ENCODE measurements at regions not wholly inside any gene's neighbourhood (a gene's known extent, or its start where the extent isn't known, plus 50 kb on each side); places are given as distances from the start of the nearest gene placed in this dataset.

DNA sequence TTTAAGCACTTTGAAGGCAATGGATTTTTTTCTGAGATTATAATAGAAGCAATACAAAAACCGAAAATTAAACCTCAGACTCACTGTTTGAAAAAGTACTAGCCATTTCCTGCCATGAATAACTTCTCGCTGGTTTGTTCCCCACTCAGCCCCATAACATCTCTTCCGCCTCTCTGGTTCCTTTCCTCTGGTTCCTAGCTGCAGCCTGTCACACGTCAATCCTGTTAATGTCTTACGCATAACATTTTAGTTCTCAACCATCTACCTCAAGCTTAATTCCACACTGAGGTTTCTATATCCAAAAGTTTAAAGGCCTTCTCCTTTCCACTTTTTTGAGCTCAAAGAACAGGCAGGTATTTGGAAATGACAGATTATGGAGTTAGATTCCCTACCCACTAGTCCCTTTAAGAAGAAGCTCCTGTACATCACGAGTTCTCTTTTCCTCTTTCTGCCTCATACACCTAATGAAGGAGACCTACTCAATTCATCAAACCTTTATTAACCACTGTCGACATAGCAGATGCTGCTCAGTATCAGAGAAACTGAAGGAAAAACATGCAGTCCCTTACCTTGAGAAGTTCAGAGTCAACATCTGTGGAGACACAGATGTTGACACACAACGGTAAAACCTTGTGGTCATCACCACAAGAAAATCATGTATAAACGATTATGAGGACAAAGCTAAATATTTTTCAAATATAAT lies 243.0 kb upstream of the PTGER4 start:
- TF ChIP-seq, protein P1, sequence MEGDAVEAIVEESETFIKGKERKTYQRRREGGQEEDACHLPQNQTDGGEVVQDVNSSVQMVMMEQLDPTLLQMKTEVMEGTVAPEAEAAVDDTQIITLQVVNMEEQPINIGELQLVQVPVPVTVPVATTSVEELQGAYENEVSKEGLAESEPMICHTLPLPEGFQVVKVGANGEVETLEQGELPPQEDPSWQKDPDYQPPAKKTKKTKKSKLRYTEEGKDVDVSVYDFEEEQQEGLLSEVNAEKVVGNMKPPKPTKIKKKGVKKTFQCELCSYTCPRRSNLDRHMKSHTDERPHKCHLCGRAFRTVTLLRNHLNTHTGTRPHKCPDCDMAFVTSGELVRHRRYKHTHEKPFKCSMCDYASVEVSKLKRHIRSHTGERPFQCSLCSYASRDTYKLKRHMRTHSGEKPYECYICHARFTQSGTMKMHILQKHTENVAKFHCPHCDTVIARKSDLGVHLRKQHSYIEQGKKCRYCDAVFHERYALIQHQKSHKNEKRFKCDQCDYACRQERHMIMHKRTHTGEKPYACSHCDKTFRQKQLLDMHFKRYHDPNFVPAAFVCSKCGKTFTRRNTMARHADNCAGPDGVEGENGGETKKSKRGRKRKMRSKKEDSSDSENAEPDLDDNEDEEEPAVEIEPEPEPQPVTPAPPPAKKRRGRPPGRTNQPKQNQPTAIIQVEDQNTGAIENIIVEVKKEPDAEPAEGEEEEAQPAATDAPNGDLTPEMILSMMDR (IDR thresholded peaks at IDR 0.05): no peak

DNA sequence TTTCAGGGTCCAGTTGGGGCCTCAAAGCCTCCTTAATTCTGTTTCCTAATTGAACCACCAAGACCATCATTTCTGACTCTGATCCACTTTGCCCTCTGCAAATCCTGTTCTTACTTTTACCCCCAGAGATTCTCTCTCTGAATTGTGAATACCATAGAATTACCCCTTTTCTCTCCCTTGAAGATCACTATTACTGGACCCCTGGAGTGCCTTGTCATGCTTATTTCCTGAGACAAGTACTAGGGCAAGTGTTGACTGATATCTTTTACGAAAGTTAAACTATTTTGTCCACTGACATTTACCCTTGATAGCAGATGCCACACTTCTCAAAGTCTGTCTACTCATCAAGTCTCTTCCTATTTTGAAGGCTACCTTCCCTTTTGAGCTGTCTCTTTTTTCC lies 246.9 kb upstream of the PTGER4 start:
- TF ChIP-seq, protein P1 (IDR thresholded peaks at IDR 0.05): no peak

DNA sequence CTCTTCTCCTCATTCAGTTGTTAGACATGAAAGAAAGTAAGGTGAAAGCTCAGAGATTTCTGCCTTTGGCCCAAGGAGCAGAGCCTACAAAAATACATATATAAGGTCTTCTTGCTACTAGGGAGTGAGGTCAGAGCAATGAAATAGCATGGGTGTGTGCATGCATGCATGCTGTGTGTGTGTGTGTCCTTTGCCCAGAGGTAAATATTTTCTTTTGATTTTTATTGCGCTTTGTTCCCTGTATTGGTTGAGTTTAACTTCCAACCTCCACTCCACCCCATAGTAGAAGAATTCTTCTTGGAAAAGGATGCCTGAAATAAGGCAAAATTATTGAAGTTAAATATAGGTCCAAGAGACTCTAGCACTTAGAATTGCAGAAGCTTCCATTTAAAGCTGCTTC lies 248.0 kb upstream of the PTGER4 start:
- TF ChIP-seq, protein P1 (IDR thresholded peaks at IDR 0.05): no peak

DNA sequence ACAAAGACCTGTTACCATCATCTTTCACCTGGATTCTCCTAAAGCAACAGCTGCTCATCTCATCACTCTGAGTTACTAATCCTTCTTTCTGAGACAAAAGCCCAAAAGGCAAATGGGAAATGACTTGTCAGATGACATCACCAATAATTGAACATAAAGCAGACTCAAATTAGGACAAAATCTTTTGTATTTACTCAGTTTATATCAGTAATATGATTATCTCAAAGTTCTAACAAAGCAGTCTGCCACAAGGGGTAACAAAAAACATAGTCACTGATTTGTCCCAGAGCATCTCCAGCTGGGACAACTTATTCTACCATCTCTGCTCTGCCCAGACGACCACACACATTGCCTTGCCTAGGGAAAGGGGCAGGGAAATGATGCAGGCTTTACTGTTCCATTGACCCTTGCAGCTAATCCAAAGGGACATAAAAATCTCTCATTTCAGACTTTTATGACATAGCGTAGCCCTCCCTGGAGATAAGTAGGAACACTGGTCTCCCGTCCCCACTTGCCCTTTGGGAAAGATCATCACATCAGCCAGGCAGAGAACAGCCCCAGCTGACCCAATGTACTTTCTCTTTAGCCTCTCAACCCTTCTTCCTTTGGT lies 249.5 kb upstream of the PTGER4 start:
- TF ChIP-seq, protein P1 (IDR thresholded peaks at IDR 0.05): no peak

- TF ChIP-seq, protein P1 (IDR thresholded peaks at IDR 0.05): no peak
Measured at GRCh38 chr5:40429258-40430100, 250.2 kb upstream of the PTGER4 start.

- TF ChIP-seq, protein P1 (IDR thresholded peaks at IDR 0.05): no peak
Measured at GRCh38 chr5:40428815-40429214, 250.9 kb upstream of the PTGER4 start.

GRCh38 chr5:40428126-40428525 lies 251.6 kb upstream of the PTGER4 start:
- TF ChIP-seq, protein P1 (IDR thresholded peaks at IDR 0.05): no peak
